H9 (cell line): ENCODE measurements at regions not wholly inside any gene's neighbourhood (a gene's known extent, or its start where the extent isn't known, plus 50 kb on each side); places are given as distances from the start of the nearest gene placed in this dataset.

ENCODE experiments used
- DNase-seq: peaks from one replicate; pipeline ENCODE4 v3.0.0-alpha.2; 2017
- H2AFZ ChIP-seq: one replicate; pipeline ENCODE4 v1.6.1; 2013; ENCODE audit warnings: mild to moderate bottlenecking, low read length, control low read depth, moderate library complexity
- H2AK5ac ChIP-seq: 2 replicates; pipeline ENCODE4 v1.6.1; 2013; ENCODE audit warnings: low read length, control low read depth, mixed read lengths; ENCODE audit not compliant: insufficient read length
- H2BK120ac ChIP-seq: one replicate; pipeline ENCODE4 v1.6.1; 2013; ENCODE audit warnings: low read depth, mild to moderate bottlenecking, low read length, control low read depth, inconsistent platforms; ENCODE audit not compliant: poor library complexity, severe bottlenecking
- H2BK12ac ChIP-seq: 2 replicates; pipeline ENCODE4 v1.6.1; 2013; ENCODE audit warnings: low read length, control low read depth, mixed read lengths, low read depth; ENCODE audit not compliant: insufficient read length
- H2BK15ac ChIP-seq: 2 replicates; pipeline ENCODE4 v1.6.1; 2013; ENCODE audit warnings: low read depth, low read length, control low read depth
- H2BK20ac ChIP-seq: one replicate; pipeline ENCODE4 v1.6.1; 2013; ENCODE audit warnings: low read depth, mild to moderate bottlenecking, low read length, control low read depth, inconsistent platforms; ENCODE audit not compliant: poor library complexity, severe bottlenecking
- H2BK5ac ChIP-seq: 2 replicates; pipeline ENCODE4 v1.6.1; 2013; ENCODE audit warnings: low read length, control low read depth, mixed read lengths; ENCODE audit not compliant: insufficient read length
- H3K14ac ChIP-seq: 2 replicates; pipeline ENCODE4 v1.6.1; 2013; ENCODE audit warnings: low read length, control low read depth; ENCODE audit not compliant: insufficient read depth
- H3K18ac ChIP-seq: 2 replicates; pipeline ENCODE4 v1.6.1; 2013; ENCODE audit warnings: low read depth, mild to moderate bottlenecking, mixed read lengths, low read length, control low read depth; ENCODE audit not compliant: insufficient read length
- H3K23ac ChIP-seq: 2 replicates; pipeline ENCODE4 v1.6.1; 2013; ENCODE audit warnings: low read length, control low read depth, mixed read lengths, low read depth; ENCODE audit not compliant: insufficient read length
- H3K23me2 ChIP-seq: 2 replicates; pipeline ENCODE4 v1.6.1; 2013; ENCODE audit warnings: low read depth, mild to moderate bottlenecking, mixed read lengths, low read length, control low read depth; ENCODE audit not compliant: insufficient read length, poor library complexity, severe bottlenecking
- H3K27ac ChIP-seq: 2 replicates; pipeline ENCODE4 v1.5.1; 2013; ENCODE audit warnings: low read length, control low read depth, mixed read lengths, low read depth; ENCODE audit not compliant: insufficient read length
- H3K27me3 ChIP-seq: 2 replicates; pipeline ENCODE4 v1.6.1; 2013; ENCODE audit warnings: low read length, control low read depth, inconsistent platforms; ENCODE audit not compliant: insufficient read depth
- H3K4ac ChIP-seq: 2 replicates; pipeline ENCODE4 v1.6.1; 2013; ENCODE audit warnings: low read depth, mild to moderate bottlenecking, control low read depth, inconsistent platforms, low read length, moderate library complexity
- H3K4me1 ChIP-seq: 2 replicates; pipeline ENCODE4 v1.6.1; 2013; ENCODE audit warnings: low read length, control low read depth, inconsistent platforms; ENCODE audit not compliant: insufficient read depth
- H3K4me2 ChIP-seq: 2 replicates; pipeline ENCODE4 v1.6.1; 2013; ENCODE audit warnings: low read length, control low read depth, mixed read lengths; ENCODE audit not compliant: insufficient read length, insufficient read depth
- H3K56ac ChIP-seq: 2 replicates; pipeline ENCODE4 v1.6.1; 2013; ENCODE audit warnings: low read depth, mild to moderate bottlenecking, mixed read lengths, low read length, control low read depth; ENCODE audit not compliant: insufficient read length
- H3K79me1 ChIP-seq: 2 replicates; pipeline ENCODE4 v1.6.1; 2013; ENCODE audit warnings: low read depth, mild to moderate bottlenecking, moderate library complexity, low read length, control low read depth, inconsistent platforms; ENCODE audit not compliant: insufficient read depth, poor library complexity, severe bottlenecking
- H3K79me2 ChIP-seq: 2 replicates; pipeline ENCODE4 v1.6.1; 2013; ENCODE audit warnings: low read length, control low read depth, inconsistent platforms; ENCODE audit not compliant: insufficient read depth
- H3K9ac ChIP-seq: 2 replicates; pipeline ENCODE4 v1.6.1; 2013; ENCODE audit warnings: low read length, control low read depth, mixed read lengths; ENCODE audit not compliant: insufficient read length; ENCODE audit errors: extremely low read depth
- H3K9me3 ChIP-seq: one replicate; pipeline ENCODE4 v1.6.1; 2013; ENCODE audit warnings: low read depth, low read length, inconsistent platforms; ENCODE audit not compliant: control insufficient read depth
- H3T11ph ChIP-seq: one replicate; pipeline ENCODE4 v1.6.1; 2013; ENCODE audit warnings: mild to moderate bottlenecking, low read length, control low read depth, inconsistent platforms
- H4K20me1 ChIP-seq: one replicate; pipeline ENCODE4 v1.6.1; 2013; ENCODE audit not compliant: control insufficient read depth, insufficient read length, insufficient read depth
- H4K5ac ChIP-seq: 2 replicates; pipeline ENCODE4 v1.6.1; 2013; ENCODE audit warnings: low read depth, mild to moderate bottlenecking, mixed read lengths, low read length, control low read depth; ENCODE audit not compliant: insufficient read length
- H4K8ac ChIP-seq: replicated peaks from 2 replicates; pipeline ENCODE4 v1.6.1; 2013; ENCODE audit warnings: low read length, control low read depth, mixed read lengths, low read depth; ENCODE audit not compliant: insufficient read length
- H4K91ac ChIP-seq: 2 replicates; pipeline ENCODE4 v1.6.1; 2013; ENCODE audit warnings: low read depth, mild to moderate bottlenecking, moderate library complexity, mixed read lengths, low read length, control low read depth; ENCODE audit not compliant: insufficient read length
- H3K27ac Mint-ChIP-seq, 3 experiments: 2 replicates in 2 of 3; 3 replicates in 1 of 3; pipeline ENCODE4 v1.8.0; 2020 to 2021; ENCODE audit warnings: mixed read lengths in 3 of 3, mild to moderate bottlenecking in 1 of 3, moderate library complexity in 1 of 3
- H3K27me3 Mint-ChIP-seq: 2 replicates; pipeline ENCODE4 v1.8.0; 2021; ENCODE audit warnings: low read depth, mild to moderate bottlenecking, moderate library complexity, mixed read lengths
- H3K36me3 Mint-ChIP-seq, 3 experiments: 2 replicates in 2 of 3; 3 replicates in 1 of 3; pipeline ENCODE4 v1.8.0; 2020 to 2021; ENCODE audit warnings: low read depth in 3 of 3, mixed read lengths in 3 of 3; ENCODE audit not compliant: insufficient read depth in 1 of 3
- H3K4me1 Mint-ChIP-seq, 2 experiments: 2 replicates each; pipeline ENCODE4 v1.8.0; 2020; ENCODE audit warnings: mixed read lengths in 2 of 2
- H3K4me3 Mint-ChIP-seq, 2 experiments: 2 replicates in 1 of 2; 3 replicates in 1 of 2; pipeline ENCODE4 v1.8.0; 2020 to 2021; ENCODE audit warnings: mild to moderate bottlenecking in 2 of 2, mixed read lengths in 2 of 2, moderate library complexity in 1 of 2
- H3K9me3 Mint-ChIP-seq, 2 experiments: 2 replicates in 1 of 2; 3 replicates in 1 of 2; pipeline ENCODE4 v1.8.0; 2020; ENCODE audit warnings: mild to moderate bottlenecking in 2 of 2, mixed read lengths in 2 of 2, moderate library complexity in 1 of 2
- WGBS: extraction: QIAGEN DNeasy Blood & Tissue Kit; methylation state at CpG from one replicate; pipeline ENCODE4 v1.1.7; 2013; ENCODE audit warnings: missing lambda C conversion rate, low lambda C conversion rate, mixed read lengths; ENCODE audit not compliant: insufficient read length; ENCODE audit errors: extremely low coverage; 5-methylcytosine and 5-hydroxymethylcytosine counted together
- TF ChIP-seq, protein P1 (sequence below): fragments of 200-600 bp; sonication (generic); conservative IDR thresholded peaks from 3 replicates; pipeline ENCODE4 v1.8.0; 2021; ENCODE audit warnings: antibody characterized with exemption, mild to moderate bottlenecking

DNA sequence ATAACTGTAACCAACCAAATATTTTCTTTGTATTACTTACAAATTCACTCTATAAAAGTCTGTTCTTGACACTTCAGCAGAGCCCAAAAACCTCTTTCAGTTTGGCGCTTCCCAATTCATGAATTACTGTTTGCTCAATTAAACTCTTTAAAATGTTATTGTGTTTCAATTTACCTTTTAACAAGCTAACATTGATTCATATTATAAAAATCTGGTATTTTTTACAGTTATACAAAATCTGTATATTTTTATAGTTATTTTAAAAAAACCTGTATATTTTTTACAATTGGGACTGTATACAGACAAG is 75.3 kb upstream of the E2F3 start:
- no peaks in the 10 kb centered on the region for H3K9me3 ChIP-seq
- H3K27ac ChIP-seq, result no peak overlapping the region
- H2BK12ac ChIP-seq, result no peak overlapping the region
- Mint-ChIP-seq H3K4me1 (peaks cover 9 to 10% of the 10 kb centered on the region in 2 experiments), H3K9me3 (no peaks in the 10 kb centered on the region), H3K27ac (no peak overlapping the region), H3K36me3 (no peaks in the 10 kb centered on the region), H3K27me3 (no peaks in the 10 kb centered on the region), H3K4me3 (no peak overlapping the region)
- no peak overlapping the region for H3K18ac ChIP-seq
- H2AFZ ChIP-seq, result no peak overlapping the region
- no peak overlapping the region for H3T11ph ChIP-seq
- no peak for DNase-seq
- H2BK20ac ChIP-seq, result no peak overlapping the region
- H3K4ac ChIP-seq, result no peak overlapping the region
- no peaks in the 10 kb centered on the region for H3K79me2 ChIP-seq
- no peak overlapping the region for H2BK5ac ChIP-seq
- no peak overlapping the region for H4K5ac ChIP-seq
- H2BK120ac ChIP-seq, result no peak overlapping the region
- no peak overlapping the region for H3K9ac ChIP-seq
- no peak overlapping the region for H3K4me2 ChIP-seq
- no peaks in the 10 kb centered on the region for H3K79me1 ChIP-seq
- H2AK5ac ChIP-seq, result no peak overlapping the region
- no peak overlapping the region for H3K23ac ChIP-seq
- no CpG with 5 or more reads among the region's 1 CpG for WGBS
- H4K20me1 ChIP-seq, result no peaks in the 10 kb centered on the region
- no peak overlapping the region for H3K56ac ChIP-seq
- H2BK15ac ChIP-seq, result no peak overlapping the region
- H4K91ac ChIP-seq, result no peak overlapping the region
- TF ChIP-seq, protein P1, sequence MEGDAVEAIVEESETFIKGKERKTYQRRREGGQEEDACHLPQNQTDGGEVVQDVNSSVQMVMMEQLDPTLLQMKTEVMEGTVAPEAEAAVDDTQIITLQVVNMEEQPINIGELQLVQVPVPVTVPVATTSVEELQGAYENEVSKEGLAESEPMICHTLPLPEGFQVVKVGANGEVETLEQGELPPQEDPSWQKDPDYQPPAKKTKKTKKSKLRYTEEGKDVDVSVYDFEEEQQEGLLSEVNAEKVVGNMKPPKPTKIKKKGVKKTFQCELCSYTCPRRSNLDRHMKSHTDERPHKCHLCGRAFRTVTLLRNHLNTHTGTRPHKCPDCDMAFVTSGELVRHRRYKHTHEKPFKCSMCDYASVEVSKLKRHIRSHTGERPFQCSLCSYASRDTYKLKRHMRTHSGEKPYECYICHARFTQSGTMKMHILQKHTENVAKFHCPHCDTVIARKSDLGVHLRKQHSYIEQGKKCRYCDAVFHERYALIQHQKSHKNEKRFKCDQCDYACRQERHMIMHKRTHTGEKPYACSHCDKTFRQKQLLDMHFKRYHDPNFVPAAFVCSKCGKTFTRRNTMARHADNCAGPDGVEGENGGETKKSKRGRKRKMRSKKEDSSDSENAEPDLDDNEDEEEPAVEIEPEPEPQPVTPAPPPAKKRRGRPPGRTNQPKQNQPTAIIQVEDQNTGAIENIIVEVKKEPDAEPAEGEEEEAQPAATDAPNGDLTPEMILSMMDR, result no peak
- no peak overlapping the region for H3K14ac ChIP-seq
- peaks cover 6% of the 10 kb centered on the region; the same call in 1 of the 2 replicates for H3K4me1 ChIP-seq
- H3K23me2 ChIP-seq, result no peaks in the 10 kb centered on the region
- no peak overlapping the region for H4K8ac ChIP-seq
- no peaks in the 10 kb centered on the region for H3K27me3 ChIP-seq
